Tibial nerve (tissue), 4 donors: ENCODE measurements at regions not wholly inside any gene's neighbourhood (a gene's known extent, or its start where the extent isn't known, plus 50 kb on each side); places are given as distances from the start of the nearest gene placed in this dataset.

Experiments
- CTCF ChIP-seq, 5 experiments: fragments of 200-600 bp in 3 of 5; fragments of 450-650 bp in 2 of 5; sonication (generic) in 3 of 5; IDR thresholded peaks; one replicate each; pipeline ENCODE4 v1.5.1; 2016 to 2019; ENCODE audit warnings: antibody characterized with exemption in 5 of 5, mild to moderate bottlenecking in 3 of 5, moderate library complexity in 2 of 5
- EP300 ChIP-seq, 2 donors: sonication (generic); formaldehyde crosslinking; IDR thresholded peaks; one replicate each; pipeline ENCODE4 v1.6.1; 2017; ENCODE audit warnings: antibody characterized with exemption in 2 of 2, mild to moderate bottlenecking in 1 of 2
- POLR2A ChIP-seq, 2 donors: fragments of 450-650 bp; IDR thresholded peaks; one replicate each; pipeline ENCODE4 v1.6.1; 2017; ENCODE audit warnings: antibody characterized with exemption in 2 of 2, mild to moderate bottlenecking in 2 of 2, moderate library complexity in 2 of 2

- TF ChIP-seq CTCF (IDR thresholded peaks at IDR 0.05) (no peak), EP300 (IDR thresholded peaks at IDR 0.05) (no peak), POLR2A (IDR thresholded peaks at IDR 0.05) (no peak)
Observed at GRCh38 chr16:5396880-5397279, 299.3 kb upstream of the EEF2KMT start.
